ENCODE measurements at regions not wholly inside any gene's neighbourhood (a gene's known extent, or its start where the extent isn't known, plus 50 kb on each side); places are given as distances from the start of the nearest gene placed in this dataset.

DNA sequence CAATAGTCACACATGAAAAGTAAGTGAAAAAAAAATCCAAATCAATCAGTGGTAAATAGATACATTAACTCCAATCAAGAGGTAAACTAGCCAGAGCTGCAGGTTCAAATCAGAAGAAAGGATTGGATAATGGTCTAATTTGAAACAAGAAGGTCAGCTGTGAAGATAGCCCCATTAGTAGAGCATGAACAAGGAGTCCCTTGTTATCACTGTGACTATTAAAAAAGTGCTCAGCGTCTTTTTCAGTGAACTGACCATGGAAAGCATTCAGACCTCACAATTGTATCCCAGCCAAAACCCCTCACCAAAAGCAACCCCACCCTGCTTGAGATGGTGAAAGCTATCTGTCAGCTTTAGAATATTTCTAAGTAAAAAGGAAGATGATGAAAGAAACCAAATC lies 125.0 kb upstream of the EGLN3 start:
- intact Hi-C loops (cut with DNase I) = no loop called here
- no peak for DNase-seq

DNA sequence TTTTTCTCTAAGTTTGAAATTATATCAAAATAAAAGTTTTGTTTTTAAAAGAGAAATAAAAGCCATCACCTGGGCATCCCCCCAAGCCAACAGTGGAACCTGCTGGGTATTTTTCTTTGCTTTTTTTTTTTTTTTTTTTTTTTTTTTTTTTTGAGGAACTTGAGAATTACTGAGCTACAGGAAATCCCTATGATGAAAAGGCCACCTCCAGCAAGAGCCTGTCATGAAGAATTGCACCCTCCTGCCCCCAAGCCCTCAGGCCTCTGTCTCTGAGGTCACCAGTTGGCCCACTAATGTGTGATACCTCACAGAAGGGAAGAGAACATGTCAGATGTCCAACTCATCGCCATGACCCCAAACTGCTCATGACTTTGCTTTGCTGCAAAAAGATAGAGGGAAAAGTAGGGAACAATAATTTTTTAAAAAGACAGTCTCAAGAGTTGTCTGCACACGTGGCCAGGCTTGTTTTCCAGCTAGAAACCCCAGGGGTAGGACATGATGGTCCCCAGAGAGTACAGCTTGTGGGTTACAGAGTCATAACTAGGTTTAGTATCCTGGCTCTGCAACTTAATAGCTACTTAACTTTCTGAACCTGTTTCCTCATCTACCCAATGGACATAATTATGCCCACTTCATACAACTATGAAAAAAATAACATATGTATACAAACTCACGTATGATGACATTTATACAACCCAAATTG lies 124.3 kb upstream of the EGLN3 start:
- DNase-seq = no peak
- intact Hi-C loops (cut with DNase I) = no loop called here

DNA sequence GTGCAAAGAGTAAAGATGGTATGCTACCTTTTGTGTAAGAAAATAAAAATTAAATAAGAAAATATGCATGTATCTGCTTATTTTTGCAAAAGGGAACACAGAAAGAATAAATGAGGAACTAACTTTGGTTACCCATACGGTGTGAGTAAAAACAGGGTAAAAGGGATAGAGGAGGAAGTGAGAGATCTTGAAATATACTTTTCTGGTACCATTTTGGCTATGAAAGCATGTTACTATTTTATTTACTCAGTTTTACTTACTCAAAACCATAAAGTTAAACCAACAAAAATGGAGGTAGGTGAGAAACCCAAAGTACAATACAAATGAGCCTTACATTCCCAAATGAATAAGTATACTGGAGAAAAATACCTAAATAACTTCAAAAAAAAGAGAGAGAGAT lies 122.0 kb upstream of the EGLN3 start:
- no peak for DNase-seq
- intact Hi-C loops (cut with DNase I) = no loop called here

DNA sequence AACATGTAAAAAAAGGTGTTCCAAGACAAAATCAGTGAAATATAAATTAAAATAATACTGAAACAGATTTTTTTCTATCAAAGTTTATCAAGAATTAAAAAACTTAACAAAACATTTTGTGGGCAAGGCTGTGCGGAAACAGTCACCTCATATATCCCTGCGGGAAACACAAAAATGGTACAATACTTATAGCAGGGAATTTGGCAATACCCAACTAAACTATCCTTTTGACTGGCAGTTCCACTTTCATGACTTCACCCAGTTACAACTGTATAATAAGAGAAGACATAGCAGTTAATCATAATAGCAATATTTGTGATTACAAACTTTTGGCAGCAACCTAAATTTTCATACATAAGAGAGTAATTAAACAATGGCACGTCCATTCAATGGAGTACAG lies 121.5 kb upstream of the EGLN3 start:
- intact Hi-C loops (cut with DNase I) = no loop called here
- DNase-seq = no peak

DNA sequence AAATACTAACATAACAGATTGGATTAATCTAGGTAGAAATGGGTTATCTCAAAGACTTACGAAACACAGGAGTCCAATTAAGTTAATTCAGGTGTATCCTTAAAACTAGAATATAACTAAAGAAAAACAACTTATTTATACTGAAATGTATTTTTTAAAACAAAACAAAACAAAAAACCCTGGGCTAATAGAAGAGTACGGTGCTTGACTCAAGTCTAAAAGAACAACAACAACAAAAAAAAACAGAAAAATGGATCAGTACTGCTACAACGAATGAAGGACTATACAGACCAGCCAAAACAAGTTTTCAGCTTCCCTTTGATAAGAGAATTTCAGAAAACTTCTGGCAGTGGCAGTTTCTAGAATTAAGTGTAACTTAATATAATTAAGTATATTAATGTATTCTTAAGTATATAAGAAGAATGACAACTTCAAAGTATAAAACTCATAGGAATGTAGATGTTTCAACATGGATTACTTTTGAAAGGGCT lies 120.1 kb upstream of the EGLN3 start:
- DNase-seq = no peak
- intact Hi-C loops (cut with DNase I) = no loop called here

DNA sequence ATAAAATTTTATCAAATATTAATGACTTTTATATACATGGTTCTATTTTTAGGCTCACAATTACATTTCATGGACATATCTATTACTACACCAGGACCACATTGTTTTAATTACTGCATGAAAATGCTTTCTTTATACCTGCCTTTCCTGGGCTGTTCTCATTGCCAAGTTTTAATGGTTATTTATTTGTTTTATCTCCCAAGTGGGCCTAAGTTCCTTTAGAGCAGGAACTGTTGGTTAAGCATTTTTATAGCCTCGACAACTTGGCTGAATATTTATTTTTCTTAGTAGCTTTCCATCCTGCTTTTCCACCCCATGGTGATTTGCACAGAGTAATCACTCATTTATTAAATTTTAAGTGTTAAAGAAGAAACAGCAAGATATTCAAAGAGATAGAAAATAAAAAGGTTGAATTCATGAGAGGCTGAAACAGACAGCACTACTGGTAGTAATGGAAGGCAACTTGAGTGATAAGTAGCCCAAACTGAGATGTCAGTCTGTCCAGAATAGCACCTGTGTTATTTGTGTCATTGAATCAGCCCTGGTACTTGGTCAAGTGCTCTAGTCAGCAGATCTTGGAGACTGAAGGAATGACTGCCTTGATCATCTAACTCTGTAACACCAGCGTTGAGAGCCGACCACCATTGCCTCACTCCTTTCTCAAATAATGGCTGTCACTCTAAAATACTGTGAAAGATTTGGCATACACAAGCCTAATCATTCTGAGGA lies 119.1 kb upstream of the EGLN3 start:
- DNase-seq = no peak
- intact Hi-C loops (cut with DNase I) = no loop called here

DNA sequence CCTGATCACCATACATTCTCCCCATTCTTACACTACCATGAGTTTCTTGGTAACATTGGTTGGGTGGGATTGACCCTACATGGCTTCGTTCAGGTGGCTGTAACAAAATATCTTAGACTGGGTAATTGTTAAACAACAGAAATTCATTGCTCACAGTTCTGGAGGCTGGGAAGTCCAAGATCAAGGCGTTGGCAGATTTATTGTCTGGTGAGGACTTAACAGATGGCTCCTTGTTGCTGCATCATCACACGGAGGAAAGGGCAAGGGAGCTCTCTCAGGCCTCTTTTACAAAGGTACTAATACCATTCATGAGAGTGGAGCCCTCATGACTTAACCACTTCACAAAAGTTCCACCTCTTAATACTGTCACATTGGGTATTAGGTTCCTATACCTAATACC lies 116.7 kb upstream of the EGLN3 start:
- intact Hi-C loops (cut with DNase I) = no loop called here
- DNase-seq = no peak

DNA sequence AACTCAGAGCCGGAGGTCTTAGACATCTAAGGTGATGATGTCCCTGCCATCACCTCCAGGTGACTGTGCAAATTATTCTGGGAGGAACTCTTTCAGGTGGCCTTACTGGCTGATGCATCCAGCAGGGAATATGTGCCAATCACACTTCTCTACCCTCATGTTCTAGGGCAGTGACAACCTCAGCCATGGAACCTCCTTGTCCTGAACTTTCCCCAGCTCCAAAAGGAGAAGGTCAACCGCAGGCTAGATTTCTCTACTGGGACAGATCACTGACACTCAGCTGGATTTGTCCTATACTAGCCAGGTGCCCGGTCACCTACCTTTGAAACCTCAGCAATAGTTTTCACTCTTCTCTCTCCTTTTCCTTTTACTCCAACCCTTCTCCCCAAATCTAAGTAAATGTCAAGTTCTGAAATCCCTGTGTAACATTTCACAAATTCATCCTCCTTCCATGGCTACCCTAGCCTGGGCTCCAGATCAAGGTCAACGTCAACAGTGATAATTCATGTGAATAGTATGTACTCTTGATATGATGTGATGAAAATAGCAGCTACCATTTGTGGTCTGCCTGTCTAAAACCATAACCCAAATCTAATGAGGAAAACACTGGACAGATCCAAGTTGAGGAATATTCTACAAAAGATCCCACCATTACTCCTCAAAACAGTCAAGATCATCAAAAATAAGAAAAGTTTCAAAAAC lies 115.0 kb upstream of the EGLN3 start:
- no peak for DNase-seq
- intact Hi-C loops (cut with DNase I) = no loop called here

DNA sequence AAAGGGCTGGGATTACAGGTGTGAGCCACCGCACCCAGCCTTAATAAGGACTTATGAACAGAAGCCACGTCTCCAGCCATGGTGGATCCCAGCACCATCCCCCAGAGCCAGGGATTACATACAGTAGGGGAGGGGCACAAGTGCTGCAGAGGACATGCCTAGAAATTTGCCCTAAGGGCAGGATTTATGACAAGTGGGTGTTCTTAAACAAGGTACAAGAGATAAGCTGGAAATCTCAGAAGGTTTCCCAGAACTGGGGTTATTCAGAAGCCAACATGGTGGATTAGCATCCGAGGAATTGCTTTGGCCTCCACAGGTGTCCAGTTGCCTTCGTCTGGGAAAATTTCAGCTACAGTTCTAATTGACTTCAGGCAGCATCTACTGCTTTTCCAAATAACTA lies 114.4 kb upstream of the EGLN3 start:
- intact Hi-C loops (cut with DNase I) = no loop called here
- no peak for DNase-seq

DNA sequence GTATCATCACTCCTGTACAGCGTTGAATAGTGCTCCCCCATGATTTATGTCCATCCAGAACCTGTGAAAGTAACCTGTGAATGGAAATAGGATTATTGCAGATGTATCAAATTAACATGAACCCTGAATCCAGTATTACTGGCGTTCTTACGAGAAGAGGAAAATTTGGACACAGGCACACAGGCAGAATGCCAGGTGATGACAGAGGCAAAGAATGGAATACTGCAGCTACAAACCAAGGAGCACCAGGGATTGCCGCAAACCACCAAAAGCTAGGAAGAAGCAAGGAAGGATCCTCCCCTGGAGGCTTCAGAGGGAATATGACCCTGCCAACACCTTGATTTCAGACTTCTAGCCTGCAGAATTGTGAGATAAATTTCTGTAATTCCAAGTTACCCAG lies 113.5 kb upstream of the EGLN3 start:
- intact Hi-C loops (cut with DNase I) = no loop called here
- DNase-seq = no peak

DNA sequence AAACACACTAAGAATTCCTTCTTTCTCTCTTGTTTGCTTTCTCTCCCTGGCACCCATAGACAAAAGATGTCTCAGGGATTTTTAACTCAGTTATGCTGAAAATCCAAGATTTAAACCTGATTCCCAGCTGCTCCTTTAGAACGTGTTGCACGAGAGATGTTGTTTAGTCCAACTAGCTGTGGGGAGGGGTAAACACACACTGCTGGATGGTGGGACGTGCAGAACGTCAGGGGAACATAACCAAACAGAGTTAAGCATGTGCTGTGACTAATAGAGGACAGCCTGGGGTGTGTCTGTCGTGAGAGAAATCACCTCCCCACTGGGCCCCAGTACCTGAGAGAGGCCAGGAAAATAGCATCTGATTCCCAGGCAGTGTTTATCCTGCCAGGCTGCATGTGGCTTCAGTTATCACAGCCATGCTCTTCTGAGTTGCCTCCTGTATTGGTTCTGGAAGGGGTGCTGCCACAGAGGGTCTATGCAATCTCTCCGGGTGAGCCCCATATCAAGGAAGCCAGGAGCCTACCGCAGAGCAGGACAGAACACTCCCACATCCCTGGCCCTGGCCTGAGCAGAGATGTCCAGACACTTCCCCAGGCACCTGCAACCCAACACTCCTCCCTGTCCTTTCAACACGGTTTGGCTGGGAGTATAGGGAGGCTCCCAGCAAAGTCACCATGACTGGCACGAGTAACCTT lies 112.7 kb upstream of the EGLN3 start:
- DNase-seq = no peak
- intact Hi-C loops (cut with DNase I) = no loop called here

DNA sequence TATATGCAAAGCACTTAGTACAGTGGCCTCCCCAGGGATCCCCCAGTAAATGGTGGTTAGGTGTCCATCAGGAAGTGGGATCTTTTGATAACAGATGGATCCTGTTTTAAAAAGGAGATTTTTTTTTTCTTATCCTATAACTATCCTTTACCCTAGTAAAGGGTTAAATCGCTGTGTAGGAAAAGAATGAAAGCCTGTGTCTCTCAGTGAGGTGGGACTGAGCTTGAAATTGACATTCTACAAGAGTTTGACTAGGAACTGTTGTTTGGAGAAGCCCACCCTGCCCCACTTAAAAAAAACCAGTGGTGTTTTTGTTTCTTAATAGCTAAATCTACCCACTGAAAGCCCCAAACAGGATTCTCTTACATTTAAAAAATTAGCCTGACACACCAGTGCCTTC lies 112.2 kb upstream of the EGLN3 start:
- intact Hi-C loops (cut with DNase I) = no loop called here
- no peak for DNase-seq

DNA sequence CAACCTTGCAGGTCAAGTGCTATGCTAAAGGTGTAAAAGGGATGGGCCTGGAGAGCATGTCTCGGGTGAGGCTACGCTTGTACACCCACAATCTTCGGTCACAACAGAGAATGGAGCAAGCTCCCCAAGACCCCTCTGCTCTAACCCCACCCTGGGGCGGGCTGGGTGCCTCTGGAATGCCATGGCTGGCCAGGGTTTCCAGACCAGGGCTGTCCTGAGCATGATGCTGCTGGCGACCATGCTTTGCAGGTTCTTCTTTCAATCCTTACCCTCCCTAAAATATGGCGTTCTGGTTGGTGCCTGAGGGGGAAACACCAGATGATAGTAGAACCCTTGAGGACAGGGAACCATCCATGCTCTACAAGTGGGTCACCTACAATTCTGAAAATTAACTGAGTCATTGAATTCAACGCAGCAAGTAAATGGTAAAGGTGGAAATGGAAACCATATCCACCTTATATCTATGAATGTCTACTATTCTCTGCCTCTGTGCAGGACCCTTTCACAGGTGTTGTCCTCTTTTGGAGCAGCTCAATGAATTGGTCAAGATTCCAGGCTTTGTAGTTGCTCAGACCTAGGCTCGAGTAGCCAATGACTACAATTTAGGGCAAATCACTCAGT lies 111.6 kb upstream of the EGLN3 start:
- no peak for DNase-seq

DNA sequence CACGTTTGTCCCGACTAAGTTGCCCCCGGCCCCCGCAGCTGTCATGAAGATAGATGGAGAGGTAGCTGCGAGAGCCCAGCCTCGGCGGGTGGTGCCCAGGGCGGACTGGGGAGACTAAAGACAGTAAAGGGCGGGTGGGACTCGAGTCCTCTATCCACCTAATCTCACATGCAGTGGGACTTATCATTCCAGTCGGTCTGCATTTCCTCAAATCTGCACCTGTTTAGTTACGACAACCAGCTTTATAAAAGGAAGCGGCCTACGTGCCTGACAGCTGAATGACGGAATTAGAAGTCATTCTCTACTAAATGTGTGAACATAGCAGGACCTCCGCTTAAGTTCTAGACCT lies 109.8 kb upstream of the EGLN3 start:
- intact Hi-C loops (cut with DNase I) = no loop called here
- DNase-seq = peak in 2 of 10 donors; percentile 9 to 77

More for the DNA sequence above, 111.6 kb upstream of the EGLN3 start:
- intact Hi-C loops (cut with DNase I) = no loop called here

DNA sequence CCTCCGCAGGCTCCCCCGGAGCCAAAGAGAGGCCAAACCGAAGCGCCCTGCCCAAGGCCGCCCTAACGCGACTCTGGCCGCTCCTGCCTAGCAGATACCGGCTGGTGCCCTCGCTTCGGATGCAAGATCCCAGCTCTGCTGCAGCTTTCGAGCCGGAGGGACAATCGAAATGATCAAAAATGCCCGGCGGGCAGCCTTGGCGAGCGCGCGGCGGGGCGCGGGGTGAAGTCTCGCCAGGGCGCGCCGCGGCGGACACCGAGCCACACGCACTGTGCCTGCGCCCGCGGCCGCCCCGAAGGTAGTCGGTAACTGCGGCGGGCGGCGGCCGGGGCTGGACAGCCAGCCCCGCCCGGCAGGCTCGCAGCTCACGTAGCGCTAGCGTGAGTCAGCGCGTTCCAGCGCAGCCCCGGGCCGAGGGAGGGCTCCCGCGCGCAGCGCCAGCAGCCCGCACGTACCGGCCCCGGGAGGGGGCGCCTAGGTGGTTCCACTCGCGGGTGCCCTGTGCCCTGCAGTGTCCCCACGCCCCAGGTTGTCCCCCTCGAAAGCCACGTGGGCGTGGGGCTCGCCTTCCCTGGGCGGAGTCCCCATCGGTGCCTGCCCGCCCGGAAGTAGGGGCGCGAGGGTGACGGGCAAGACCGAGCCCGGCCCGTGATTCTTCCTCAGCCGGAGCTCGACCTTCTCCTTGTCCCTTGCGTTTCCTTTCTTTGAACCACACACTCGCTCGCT lies 109.2 kb upstream of the EGLN3 start:
- peak; percentile 42 to 95 (median 70) for DNase-seq
- intact Hi-C loops (cut with DNase I) = no loop called here

DNA sequence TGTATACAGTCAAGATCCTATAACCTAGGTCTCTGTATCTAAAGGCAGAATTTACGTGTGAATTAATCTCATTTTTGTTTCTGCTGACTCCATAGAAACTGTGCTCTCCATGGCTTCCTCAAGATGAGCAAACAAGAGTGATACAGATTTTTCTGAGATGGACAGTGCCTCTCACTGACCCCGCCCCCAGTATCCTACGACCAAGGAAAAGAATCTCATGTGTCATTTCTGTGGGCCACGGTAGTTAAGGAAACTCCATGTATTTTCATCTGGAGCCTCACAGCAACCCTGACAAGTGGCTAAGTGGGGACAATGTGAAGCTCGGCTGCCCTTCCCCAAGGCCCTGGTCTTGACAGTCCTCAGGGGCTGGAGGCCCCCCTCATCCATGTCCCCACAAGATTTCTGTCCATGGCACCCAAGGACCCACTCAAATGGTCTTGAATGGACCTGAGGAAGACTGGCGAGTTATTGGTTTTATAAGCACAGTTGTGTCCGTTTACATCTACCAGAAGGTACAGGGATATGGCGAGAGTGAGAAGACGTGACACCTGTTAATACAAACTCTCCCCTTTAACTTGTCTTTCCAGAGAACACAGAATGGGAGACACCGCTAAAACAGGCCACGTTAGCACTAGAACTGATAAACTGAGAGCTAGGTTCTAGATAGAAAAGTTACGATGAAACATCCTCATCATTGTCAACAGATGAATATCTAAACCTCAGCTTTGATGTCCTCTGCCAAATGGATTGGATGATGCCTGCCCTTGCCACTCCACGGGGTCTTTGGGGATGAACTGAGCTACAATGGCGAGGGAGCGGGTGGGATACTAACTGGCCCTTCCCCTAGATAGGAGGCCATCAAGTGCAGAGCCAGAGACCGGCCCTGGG lies 108.4 kb upstream of the EGLN3 start:
- intact Hi-C loops (cut with DNase I) = no loop called here
- DNase-seq = no peak

DNA sequence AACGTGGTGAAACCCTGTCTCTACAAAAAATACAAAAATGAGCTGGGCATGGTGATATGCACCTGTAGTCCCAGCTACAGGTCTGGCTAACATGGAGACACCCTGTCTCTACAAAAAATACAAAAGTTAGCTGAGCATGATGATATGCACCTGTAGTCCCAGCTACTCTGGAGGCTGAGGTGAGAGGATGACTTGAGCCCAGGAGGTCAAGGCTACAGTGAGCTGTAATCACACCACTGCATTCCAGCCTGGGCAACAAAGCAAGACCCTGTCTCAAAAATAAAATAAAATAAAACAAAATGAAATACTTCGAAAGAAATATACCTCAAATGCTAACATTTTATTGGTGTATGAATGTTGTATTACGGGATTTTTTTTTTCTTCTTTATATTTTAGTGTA lies 107.6 kb upstream of the EGLN3 start:
- intact Hi-C loops (cut with DNase I) = no loop called here

DNA sequence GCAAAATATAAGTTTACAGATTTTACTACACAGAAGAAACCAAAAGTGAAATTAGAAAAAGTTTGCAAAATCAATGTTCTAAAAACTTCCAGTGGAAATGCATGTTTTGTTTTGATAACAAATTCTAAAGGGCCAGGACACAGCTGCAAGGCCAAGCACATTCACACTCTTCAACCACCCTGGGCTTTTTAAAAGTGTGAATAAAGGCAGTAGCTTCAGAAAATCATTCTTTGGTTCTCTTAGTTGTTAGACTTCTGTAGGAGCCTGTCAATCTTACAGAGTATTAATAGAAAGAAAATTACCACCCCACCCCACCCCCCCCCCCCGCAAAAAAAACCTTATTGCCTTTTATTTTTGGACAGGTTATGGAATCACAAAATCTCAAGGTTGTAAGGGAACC lies 105.2 kb upstream of the EGLN3 start:
- intact Hi-C loops (cut with DNase I) = no loop called here
- DNase-seq = no peak

More for the DNA sequence above, 107.6 kb upstream of the EGLN3 start:
- DNase-seq = no peak
